ENCODE measurements at regions not wholly inside any gene's neighbourhood (a gene's known extent, or its start where the extent isn't known, plus 50 kb on each side); places are given as distances from the start of the nearest gene placed in this dataset.
"Not testable (repeated sequence)": the region's sequence is repeated elsewhere in the genome, so short reads cannot be mapped to it uniquely, and the experiment has no call there.

GRCh38 chr1:143694085-143694484 lies 277.7 kb downstream of the FAM72C start:
- no peak for DNase-seq

DNA sequence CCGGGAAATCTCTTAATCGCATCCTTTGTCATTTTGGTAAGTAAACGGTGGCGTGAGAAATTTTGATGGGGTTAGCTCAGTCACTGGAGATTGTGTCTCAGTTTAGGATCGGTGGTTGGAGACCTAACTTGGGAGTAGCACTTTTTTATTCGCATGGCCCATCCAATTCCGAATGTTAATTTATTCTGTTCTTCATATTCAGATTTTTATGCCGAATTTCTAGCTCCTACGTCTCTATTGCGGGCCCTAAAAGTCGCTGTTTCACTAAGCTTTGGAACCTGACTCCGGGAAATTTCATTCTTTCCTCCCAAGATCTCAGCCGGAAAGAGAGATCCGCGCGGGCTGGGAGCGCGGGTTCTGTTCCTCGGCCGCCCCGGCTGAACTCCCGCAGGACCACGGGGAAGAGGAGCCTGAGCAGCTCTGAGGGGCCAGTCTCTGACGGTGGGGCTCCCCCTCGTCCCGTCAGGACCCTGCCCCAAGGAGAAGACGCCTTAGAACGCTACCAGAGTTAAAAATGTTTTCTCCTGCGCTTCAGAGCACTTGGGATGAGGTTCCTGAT lies 279.7 kb downstream of the FAM72C start:
- DNase-seq = no peak

DNA sequence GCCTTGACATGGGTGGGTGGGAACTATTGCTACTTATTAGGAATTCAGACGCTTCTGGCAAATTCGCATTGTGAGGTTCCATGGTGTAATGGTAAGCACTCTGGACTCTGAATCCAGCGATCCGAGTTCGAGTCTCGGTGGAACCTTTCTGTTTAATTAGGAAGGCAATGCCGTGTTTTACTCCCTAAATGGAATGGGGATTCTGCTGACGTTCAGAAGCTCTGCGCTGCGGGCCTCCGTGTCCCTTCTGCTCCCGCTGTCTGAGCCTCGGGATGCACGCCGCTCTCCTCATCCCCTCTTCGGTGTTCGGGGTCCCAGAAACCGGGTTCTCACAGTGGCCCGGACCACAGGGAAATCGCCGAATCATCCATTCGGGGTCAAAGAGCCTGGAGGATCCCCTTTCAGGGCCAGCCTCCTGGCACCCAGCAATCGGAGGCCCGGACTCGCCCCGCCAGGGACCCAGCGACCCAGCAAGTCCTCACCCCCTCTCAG lies 280.3 kb downstream of the FAM72C start:
- DNase-seq = no peak

DNA sequence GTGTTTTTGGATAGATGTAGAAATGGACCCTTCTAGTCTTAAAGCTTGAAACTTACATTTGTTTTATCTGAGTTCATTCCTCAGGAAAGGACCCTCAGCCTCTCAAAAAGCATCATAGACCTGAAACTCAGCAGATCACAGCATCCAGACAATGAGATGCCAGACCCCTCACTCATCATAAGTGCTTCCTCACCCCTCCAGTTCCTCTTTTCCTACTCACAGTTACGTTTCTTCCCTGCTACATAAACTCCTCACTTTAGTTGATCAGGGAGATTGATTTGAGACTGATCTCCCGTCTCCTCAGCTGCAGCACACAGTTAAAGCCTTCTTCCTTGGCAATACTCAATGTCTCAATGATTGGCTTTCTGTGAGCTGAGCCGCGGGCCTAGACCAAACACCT lies 282.0 kb downstream of the FAM72C start:
- DNase-seq = no peak

DNA sequence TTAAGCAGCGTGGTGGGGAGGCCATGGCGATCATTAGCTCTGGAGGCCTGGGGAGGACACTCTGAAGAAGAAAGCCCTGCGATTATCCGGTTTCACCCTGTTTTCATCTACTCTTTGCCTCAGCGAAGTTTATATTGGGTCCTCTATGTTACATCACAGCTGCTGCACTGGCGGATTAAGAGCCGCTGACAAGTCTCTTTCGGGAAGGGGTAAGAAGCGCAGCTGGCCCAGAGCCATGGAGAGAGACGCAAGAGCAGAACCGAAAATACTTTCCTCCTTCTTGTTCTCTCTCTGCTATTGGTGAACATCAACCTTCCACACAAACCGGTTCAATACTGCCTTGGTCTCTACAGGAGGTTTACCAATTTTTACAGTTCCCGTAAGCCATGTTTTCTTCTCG lies 291.5 kb downstream of the FAM72C start:
- no peak for DNase-seq

- no peak for DNase-seq
Observed at GRCh38 chr1:143672983-143673382, 298.8 kb downstream of the FAM72C start.

GRCh38 chr1:143667730-143668129 lies 304.1 kb downstream of the FAM72C start:
- DNase-seq = no peak

GRCh38 chr1:143666851-143667250 lies 304.9 kb downstream of the FAM72C start:
- DNase-seq = no peak

GRCh38 chr1:143665606-143666005 lies 306.2 kb downstream of the FAM72C start:
- DNase-seq = no peak

- DNase-seq = not testable (repeated sequence)
Observed at GRCh38 chr1:143663056-143663455, 308.7 kb downstream of the FAM72C start.

DNA sequence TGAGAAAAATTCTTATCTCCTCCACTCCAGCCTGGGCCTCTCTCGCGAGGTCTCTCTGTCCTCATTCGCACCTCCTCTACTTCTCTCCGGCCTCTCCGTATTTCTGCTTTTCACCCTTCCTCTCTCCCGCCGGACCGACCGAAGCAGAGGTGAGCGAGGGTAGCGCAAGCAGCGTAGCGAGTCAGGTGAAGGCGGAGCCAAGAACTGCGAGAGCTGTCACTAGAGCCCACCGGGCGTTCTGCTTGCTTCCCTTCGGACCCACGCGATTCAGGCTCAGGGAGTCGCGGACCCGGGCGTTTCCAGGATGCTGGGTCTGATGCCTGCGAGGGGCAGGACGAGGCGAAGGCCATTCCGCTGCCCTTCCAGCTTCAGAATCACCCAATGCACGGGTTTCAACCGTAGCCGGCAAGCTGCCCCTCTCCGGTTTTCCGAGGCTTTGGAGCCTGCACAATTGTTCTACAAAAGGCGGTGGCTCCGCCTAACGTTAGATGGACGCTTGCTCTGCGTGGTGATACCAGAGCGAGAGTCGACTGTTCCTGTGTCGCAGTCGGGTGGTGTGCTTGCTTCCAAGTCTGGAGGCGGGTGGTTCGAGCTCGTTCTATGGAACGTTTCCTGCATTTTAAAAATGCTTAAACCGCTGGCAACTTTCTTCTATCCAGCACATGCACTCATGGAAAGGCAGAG lies 310.2 kb downstream of the FAM72C start:
- DNase-seq = no peak

- no peak for DNase-seq
Observed at GRCh38 chr1:143660354-143660941, 311.3 kb downstream of the FAM72C start.

DNA sequence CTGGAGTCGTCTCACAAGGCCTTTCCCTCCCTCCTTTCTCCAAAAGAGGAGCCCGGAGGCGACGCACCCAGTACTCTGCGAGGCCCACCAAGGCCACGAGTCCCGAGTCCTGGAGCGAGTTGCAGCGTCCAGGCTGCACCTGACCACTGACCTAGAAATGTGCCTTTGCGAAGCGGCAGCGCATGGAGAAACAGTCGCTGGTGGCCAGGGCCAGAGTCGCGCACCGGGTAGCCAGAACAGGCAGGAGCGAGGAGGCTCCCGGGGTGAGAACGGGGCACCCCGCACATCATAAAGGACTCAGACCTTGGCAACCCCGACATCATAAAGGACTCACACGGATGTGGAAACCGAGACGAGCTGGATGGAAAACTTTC lies 318.4 kb downstream of the FAM72C start:
- no peak for DNase-seq

GRCh38 chr1:143652744-143653428 lies 318.9 kb downstream of the FAM72C start:
- DNase-seq = no peak

DNA sequence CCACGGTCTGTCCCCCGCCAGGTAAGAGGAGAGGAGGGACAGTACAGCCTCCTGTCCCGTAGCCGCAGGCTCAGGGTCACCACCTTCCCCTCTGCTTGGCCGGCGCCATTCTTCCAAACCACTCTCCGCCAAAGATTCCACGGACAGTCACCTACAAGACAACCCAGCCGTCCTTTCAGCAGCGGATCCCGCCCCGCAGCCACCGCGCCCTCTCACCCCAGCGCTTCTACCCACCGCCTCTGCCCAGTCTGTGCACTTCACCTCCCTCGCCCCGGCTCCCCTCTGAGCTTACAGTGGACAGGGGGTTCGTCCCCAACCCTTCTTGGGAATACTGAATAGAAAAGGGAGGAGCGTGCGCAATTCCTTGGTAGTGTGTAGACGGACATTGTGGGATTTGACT lies 319.6 kb downstream of the FAM72C start:
- DNase-seq = no peak

- DNase-seq = no peak
Observed at GRCh38 chr1:143651350-143651992, 320.3 kb downstream of the FAM72C start.

DNA sequence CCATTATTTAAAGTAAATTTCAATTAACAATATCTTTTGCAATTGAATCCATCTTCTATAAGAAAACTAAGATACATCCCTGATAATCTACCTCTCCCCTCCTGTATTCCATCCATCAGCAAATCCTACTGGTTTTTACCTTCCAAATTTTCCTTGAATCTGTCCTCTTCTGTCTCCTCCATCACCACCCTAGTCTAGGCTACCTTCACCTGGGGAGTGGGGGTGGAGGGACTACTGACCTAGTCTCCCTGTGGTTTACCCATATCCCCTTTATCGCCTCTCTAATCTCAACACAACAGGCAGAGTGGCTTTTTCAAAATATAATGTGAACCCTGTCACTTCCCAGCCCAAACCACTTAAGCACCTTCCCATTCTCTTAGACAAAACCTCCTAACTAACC lies 327.8 kb downstream of the FAM72C start:
- DNase-seq = not testable (repeated sequence)

GRCh38 chr1:143643148-143643885 lies 328.5 kb downstream of the FAM72C start:
- DNase-seq = no peak

GRCh38 chr1:143625886-143626285 lies 345.9 kb downstream of the FAM72C start:
- no peak for DNase-seq

- DNase-seq = no peak
Observed at GRCh38 chr1:143619851-143620250, 351.9 kb downstream of the FAM72C start.

DNA sequence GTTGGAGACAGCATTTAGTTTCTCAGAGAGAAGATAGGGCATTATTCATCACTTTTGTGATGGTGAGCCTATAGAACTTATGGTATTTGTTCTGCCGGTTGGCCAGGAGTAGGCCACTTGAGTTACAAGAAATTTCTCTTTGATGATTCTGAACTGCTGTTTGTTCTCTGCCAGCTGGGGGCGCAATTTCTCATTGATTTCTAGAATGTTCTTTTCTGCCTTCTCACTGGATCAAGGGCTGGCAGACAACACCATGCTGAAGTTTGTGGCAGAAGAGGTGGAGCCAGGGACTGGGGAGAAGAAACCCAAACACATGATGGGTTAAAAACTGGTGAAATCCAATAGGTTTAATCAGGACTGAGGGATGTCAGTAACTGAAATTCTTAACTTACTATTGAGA lies 360.6 kb downstream of the FAM72C start:
- DNase-seq = no peak

DNA sequence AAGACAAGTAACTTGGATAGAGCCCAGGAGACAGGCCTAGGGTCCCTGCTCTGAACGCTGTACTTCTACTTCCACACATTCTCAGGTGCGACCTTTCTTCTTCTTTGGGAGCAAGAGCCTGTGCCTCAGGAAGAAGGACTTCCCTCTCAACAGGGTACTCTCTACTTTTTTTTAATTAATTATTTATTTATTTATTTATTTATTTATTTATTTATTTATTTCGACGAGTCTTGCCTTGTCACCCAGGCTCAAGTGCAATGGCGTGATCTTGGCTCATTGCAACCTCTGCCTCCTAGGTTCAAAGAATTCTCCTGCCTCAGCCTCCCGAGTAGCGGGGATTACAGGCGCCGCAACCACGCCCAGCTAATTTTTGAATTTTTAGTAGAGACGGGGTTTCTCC lies 361.6 kb downstream of the FAM72C start:
- DNase-seq = no peak

DNA sequence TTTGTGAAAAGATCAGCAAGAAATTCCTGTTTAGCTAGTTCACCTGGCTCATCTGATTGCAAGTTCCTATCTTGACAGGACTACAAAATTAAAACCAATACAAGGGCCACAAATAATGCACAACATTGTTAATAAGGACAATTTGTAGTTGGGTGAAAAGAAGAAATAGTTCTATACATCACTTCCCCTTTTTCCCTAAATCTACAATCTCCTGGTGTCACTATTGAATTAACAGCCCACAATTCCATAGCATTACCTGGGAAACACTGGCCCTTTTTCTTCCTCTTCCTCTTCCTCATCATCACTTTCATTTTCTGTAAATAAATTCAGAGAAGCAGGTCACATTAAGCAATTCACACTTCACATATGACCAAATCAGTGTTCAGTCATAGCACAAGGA lies 366.9 kb downstream of the FAM72C start:
- DNase-seq = no peak
